22Rv1 (cell line): ENCODE measurements at regions not wholly inside any gene's neighbourhood (a gene's known extent, or its start where the extent isn't known, plus 50 kb on each side); places are given as distances from the start of the nearest gene placed in this dataset.
"Not testable (repeated sequence)": the region's sequence is repeated elsewhere in the genome, so short reads cannot be mapped to it uniquely, and the experiment has no call there.

ENCODE experiments used
- H3K27ac ChIP-seq: fragments of 450-650 bp; 2 replicates; pipeline ENCODE4 v1.5.1; 2017
- CTCF ChIP-seq: fragments of 450-650 bp; IDR thresholded peaks from 2 replicates; pipeline ENCODE4 v1.5.1; 2017; ENCODE audit warnings: mild to moderate bottlenecking
- ZFX ChIP-seq: fragments of 450-650 bp; IDR thresholded peaks from 2 replicates; pipeline ENCODE4 v1.6.1; 2017; ENCODE audit warnings: antibody characterized with exemption, borderline replicate concordance

GRCh38 chr6:113027780-113028179 lies 680.6 kb downstream of the RFPL4B start:
- TF ChIP-seq CTCF, result no peak
- TF ChIP-seq ZFX, result no peak
- no peak overlapping the region for H3K27ac ChIP-seq

DNA sequence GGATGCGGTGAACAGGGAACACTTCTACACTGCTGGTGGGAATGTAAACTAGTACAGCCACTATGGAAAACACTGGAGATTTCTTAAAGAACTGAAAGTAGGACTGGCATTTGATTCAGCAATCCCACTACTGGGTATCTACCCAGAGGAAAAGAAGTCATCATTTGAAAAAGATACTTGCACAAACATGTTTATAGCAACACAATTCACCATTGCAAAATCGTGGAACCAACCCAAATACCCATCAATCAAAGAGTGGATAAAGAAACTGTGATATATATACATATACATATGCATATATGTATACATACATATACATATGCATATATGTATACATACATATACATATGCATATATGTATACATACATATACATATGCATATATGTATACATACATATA lies 682.0 kb downstream of the RFPL4B start:
- H3K27ac ChIP-seq, result not testable (repeated sequence)

DNA sequence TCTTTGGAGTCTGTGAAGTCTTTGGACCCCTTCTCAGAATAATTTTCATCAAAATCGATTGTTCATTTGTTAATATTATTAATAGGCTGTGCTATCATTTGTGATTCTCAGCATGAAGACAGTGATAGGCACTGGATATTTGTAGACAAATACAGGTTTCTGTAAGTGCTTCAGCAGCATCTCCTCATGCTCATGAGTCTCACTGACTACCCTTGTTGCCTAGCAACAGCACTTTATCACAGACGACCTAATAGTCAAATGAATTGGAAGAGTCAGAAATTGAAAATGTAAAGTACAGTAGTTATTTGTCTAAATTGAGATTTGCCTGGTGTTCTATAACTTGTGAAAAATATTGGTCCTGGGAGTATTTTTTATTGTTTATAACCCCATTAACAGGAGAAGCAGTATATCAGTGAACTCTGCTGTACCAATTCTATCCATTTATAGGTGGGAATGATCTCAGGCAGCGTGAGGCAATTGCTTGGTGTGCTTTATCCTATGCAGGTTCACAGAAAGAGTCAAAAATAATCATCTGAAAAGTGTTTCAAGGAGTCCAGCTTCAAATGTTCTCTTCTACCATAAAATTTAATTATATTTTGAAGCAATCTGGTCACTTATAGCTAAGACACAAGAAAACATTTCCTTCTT lies 684.6 kb downstream of the RFPL4B start:
- no peak overlapping the region for H3K27ac ChIP-seq
- no peak for TF ChIP-seq ZFX
- no peak for TF ChIP-seq CTCF

GRCh38 chr6:113039005-113039404 lies 691.9 kb downstream of the RFPL4B start:
- TF ChIP-seq ZFX (no peak), CTCF (no peak)
- no peak overlapping the region for H3K27ac ChIP-seq

DNA sequence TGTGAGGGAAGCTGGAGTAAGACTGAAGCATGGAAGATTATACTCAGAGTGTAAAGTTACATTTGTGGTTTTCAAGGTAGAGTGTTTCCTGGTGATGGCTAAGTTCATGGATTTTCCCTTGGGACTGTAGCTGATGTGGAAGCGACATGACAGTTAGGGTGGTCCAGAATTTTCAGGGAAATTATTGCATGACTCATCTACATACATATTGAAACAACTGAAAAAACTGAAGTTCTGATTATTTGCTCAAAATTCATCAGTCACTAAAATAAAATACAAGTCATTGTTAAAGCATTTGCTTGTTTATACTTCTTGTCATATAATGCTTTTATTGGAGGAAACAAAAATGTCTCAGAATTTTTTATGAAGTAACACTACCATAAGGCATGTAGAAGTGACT lies 700.0 kb downstream of the RFPL4B start:
- TF ChIP-seq CTCF (no peak), ZFX (no peak)
- no peak overlapping the region for H3K27ac ChIP-seq

GRCh38 chr6:113047932-113048331 lies 700.8 kb downstream of the RFPL4B start:
- H3K27ac ChIP-seq, result no peak overlapping the region
- TF ChIP-seq CTCF (no peak), ZFX (no peak)

- no peak overlapping the region for H3K27ac ChIP-seq
- no peak for TF ChIP-seq ZFX
- no peak for TF ChIP-seq CTCF
These were observed 701.6 kb downstream of the RFPL4B start for GRCh38 chr6:113048741-113049140.

DNA sequence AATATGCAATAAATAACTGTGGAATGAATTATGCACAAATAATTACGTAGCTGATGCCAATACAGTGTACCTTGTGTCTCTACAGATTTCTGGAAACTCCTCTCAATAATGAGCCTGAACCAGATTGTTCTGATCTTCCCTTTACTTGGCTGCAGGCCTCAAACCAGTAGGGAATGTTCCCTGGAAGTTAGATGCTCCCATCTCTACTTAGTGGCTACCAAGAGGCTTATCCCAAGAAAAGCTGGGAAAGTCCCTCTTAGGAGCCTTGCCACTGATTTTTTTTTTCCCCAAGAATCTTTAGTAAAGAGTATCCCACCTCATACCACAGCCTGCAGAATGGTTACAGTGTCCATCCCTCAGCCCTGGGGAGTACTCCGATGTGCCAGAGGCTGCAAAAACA lies 702.1 kb downstream of the RFPL4B start:
- TF ChIP-seq ZFX, result no peak
- no peak for TF ChIP-seq CTCF
- no peak overlapping the region for H3K27ac ChIP-seq
